HL-60 (cell line): ENCODE measurements at regions not wholly inside any gene's neighbourhood (a gene's known extent, or its start where the extent isn't known, plus 50 kb on each side); places are given as distances from the start of the nearest gene placed in this dataset.

Source experiments
- DNase-seq, 2 experiments: peaks; one replicate each; pipeline ENCODE4 v3.0.0-alpha.2; 2010 to 2020; ENCODE audit warnings: low read depth in 1 of 2, low spot score in 1 of 2
- H3K27ac ChIP-seq: fragments of 250-450 bp; sonication (Bioruptor Pico); replicated peaks from 2 replicates; pipeline ENCODE4 v1.5.1; 2020; ENCODE audit warnings: mild to moderate bottlenecking, moderate library complexity
- H3K27me3 ChIP-seq: fragments of 250-450 bp; sonication (Bioruptor Pico); 2 replicates; pipeline ENCODE4 v1.5.1; 2021; ENCODE audit warnings: mild to moderate bottlenecking, moderate library complexity; ENCODE audit not compliant: insufficient read depth, poor library complexity, severe bottlenecking
- H3K4me3 ChIP-seq: replicated peaks from 2 replicates; pipeline ENCODE4 v1.5.1; 2011; ENCODE audit warnings: mild to moderate bottlenecking, control low read depth, low read length; ENCODE audit not compliant: insufficient read depth
- CTCF ChIP-seq: IDR thresholded peaks from one replicate; pipeline ENCODE4 v1.5.1; 2011; ENCODE audit warnings: low read length, control low read depth, inconsistent platforms; ENCODE audit not compliant: insufficient read depth
- GABPA ChIP-seq: IDR thresholded peaks from 2 replicates; pipeline ENCODE4 v1.6.1; 2012; ENCODE audit warnings: low read depth
- POLR2AphosphoS5 ChIP-seq: IDR thresholded peaks from 2 replicates; pipeline ENCODE4 v1.6.1; 2012; ENCODE audit warnings: low read depth
- REST ChIP-seq: IDR thresholded peaks from 2 replicates; pipeline ENCODE4 v1.6.1; 2012; ENCODE audit warnings: low read depth; ENCODE audit not compliant: insufficient replicate concordance
- SPI1 ChIP-seq: IDR thresholded peaks from 2 replicates; pipeline ENCODE4 v1.6.1; 2012; ENCODE audit warnings: low read depth, mild to moderate bottlenecking, borderline replicate concordance

DNA sequence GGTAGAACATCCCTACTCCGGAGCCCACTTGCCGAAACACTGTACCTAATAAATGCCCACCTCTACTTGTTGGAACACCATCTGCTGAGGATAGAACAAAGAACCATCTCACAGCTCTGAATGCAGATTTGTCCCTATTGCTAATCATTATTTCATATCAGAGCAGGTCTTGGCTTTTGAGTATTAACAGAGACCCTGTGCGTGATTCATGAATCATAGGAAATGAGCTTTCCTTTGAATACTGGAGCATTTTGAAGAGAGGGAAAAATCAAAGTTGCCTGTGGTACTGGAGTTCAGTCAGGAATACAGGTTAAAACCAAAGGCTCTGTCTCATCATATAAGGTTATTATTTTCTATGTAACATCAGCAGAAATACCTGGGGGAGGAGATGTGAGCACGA is 1132.3 kb downstream of the XPNPEP1 start:
- Histone ChIP-seq H3K27me3 (no peaks in the 10 kb centered on the region), H3K4me3 (no peak overlapping the region), H3K27ac (no peak overlapping the region)
- DNase-seq: no peak
- TF ChIP-seq POLR2AphosphoS5: no peak
- no peak for TF ChIP-seq GABPA
- no peak for TF ChIP-seq SPI1
- TF ChIP-seq REST: no peak
- no peak for TF ChIP-seq CTCF

- no peak for DNase-seq
- H3K27me3 ChIP-seq: no peaks in the 10 kb centered on the region
- H3K4me3 ChIP-seq: no peak overlapping the region
- H3K27ac ChIP-seq: no peak overlapping the region
- no peak for TF ChIP-seq GABPA
- no peak for TF ChIP-seq CTCF
- no peak for TF ChIP-seq SPI1
- no peak for TF ChIP-seq REST
- TF ChIP-seq POLR2AphosphoS5: no peak
These were observed 1133.4 kb downstream of the XPNPEP1 start for GRCh38 chr10:108789919-108790318.

DNA sequence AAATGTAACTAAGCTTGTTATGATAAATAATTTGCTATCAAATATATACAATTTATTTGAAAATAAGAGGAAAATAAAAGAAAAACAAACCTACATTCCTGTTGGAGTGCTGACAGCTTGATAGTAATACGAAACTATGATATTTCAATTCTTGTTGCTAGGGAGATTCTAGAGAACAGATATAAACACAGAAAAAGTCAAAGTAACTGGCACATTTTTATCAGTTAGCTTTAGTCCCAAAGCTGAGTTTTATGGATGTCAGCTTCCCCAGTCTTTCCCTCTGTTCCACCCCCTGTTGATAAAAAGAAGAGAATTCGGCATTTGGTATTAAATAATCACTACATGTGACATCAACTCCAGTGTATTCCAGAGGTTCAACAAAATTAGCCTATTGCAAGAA is 1134.0 kb downstream of the XPNPEP1 start:
- no peak overlapping the region for H3K27ac ChIP-seq
- H3K4me3 ChIP-seq: no peak overlapping the region
- H3K27me3 ChIP-seq: no peaks in the 10 kb centered on the region
- no peak for DNase-seq
- TF ChIP-seq SPI1: no peak
- no peak for TF ChIP-seq POLR2AphosphoS5
- no peak for TF ChIP-seq GABPA
- TF ChIP-seq CTCF: no peak
- TF ChIP-seq REST: no peak
